WTC11 (cell line): ENCODE measurements at regions not wholly inside any gene's neighbourhood (a gene's known extent, or its start where the extent isn't known, plus 50 kb on each side); places are given as distances from the start of the nearest gene placed in this dataset.

Source experiments
- ATAC-seq: fragments of 200-7000 bp; cut with Tn5 transposase; 2 replicates; pipeline ENCODE4 v1.10.0; 2021; ENCODE audit warnings: mild to moderate bottlenecking, moderate library complexity
- CTCF ChIA-PET: fragments of 300-600 bp; sonication (Branson Sonifier 250); formaldehyde crosslinking; loops from one replicate; lab custom pipeline; 2021; ENCODE audit warnings: antibody characterized with exemption; lab: Charles Lee
- POLR2A ChIA-PET: fragments of 350-600 bp; sonication (Branson Sonifier 250); formaldehyde crosslinking; loops from one replicate; lab custom pipeline; 2021; ENCODE audit warnings: antibody characterized with exemption; lab: Charles Lee
- DNase-seq: peaks from one replicate; pipeline ENCODE4 v3.0.0; 2021; ENCODE audit warnings: low spot score
- H3K27ac Mint-ChIP-seq: 2 replicates; pipeline ENCODE4 v1.8.0; 2021; ENCODE audit warnings: mixed read lengths
- H3K27me3 Mint-ChIP-seq: 2 replicates; pipeline ENCODE4 v1.8.0; 2021; ENCODE audit warnings: low read depth, mild to moderate bottlenecking, moderate library complexity, mixed read lengths
- H3K36me3 Mint-ChIP-seq: 2 replicates; pipeline ENCODE4 v1.8.0; 2021; ENCODE audit warnings: mixed read lengths
- H3K4me1 Mint-ChIP-seq: 2 replicates; pipeline ENCODE4 v1.8.0; 2022; ENCODE audit warnings: mixed read lengths
- H3K4me3 Mint-ChIP-seq: 2 replicates; pipeline ENCODE4 v1.8.0; 2021; ENCODE audit warnings: mild to moderate bottlenecking, moderate library complexity, mixed read lengths
- H3K9me3 Mint-ChIP-seq: 2 replicates; pipeline ENCODE4 v1.8.0; 2021; ENCODE audit warnings: mixed read lengths
- ATF2 ChIP-seq: sonication (generic); formaldehyde crosslinking; IDR thresholded peaks from 2 replicates; pipeline ENCODE4 v1.8.1; 2022; ENCODE audit warnings: low read depth, missing genetic modification reagents, borderline replicate concordance
- JAZF1 ChIP-seq: fragments of 250-450 bp; sonication (Bioruptor Pico); IDR thresholded peaks from 2 replicates; pipeline ENCODE4 v1.9.0; 2021; ENCODE audit warnings: moderate library complexity, mild to moderate bottlenecking, inconsistent platforms
- NR3C1 ChIP-seq: sonication (generic); formaldehyde crosslinking; conservative IDR thresholded peaks from 2 replicates; pipeline ENCODE4 v1.8.1; 2023; ENCODE audit warnings: low read depth, mild to moderate bottlenecking, missing genetic modification reagents
- SMAD3 ChIP-seq: sonication (generic); formaldehyde crosslinking; IDR thresholded peaks from 2 replicates; pipeline ENCODE4 v1.8.0; 2022; ENCODE audit warnings: missing genetic modification reagents, mild to moderate bottlenecking, borderline replicate concordance
- SOX15 ChIP-seq: fragments of 250-450 bp; sonication (Bioruptor Pico); IDR thresholded peaks from 2 replicates; pipeline ENCODE4 v1.9.0; 2021; ENCODE audit warnings: mild to moderate bottlenecking
- TCF7 ChIP-seq: sonication (generic); formaldehyde crosslinking; IDR thresholded peaks from 2 replicates; pipeline ENCODE4 v1.8.0; 2022; ENCODE audit warnings: mild to moderate bottlenecking, low read depth, missing genetic modification reagents, moderate library complexity
- TEAD4 ChIP-seq: sonication (generic); formaldehyde crosslinking; IDR thresholded peaks from 2 replicates; pipeline ENCODE4 v1.8.0; 2022; ENCODE audit warnings: mild to moderate bottlenecking, missing genetic modification reagents
- USF2 ChIP-seq: sonication (generic); formaldehyde crosslinking; IDR thresholded peaks from 2 replicates; pipeline ENCODE4 v1.8.1; 2023; ENCODE audit warnings: mild to moderate bottlenecking, missing genetic modification reagents, moderate library complexity
- ZNF219 ChIP-seq: sonication (generic); formaldehyde crosslinking; IDR thresholded peaks from 2 replicates; pipeline ENCODE4 v1.8.0; 2023; ENCODE audit warnings: missing genetic modification reagents, mild to moderate bottlenecking, borderline replicate concordance
- TF ChIP-seq, protein P1 (sequence below): sonication (generic); formaldehyde crosslinking; IDR thresholded peaks from 2 replicates; pipeline ENCODE4 v1.8.1; 2022; ENCODE audit warnings: mild to moderate bottlenecking, missing genetic modification reagents, moderate library complexity, borderline replicate concordance
- TF ChIP-seq, protein P2 (sequence below): sonication (generic); formaldehyde crosslinking; IDR thresholded peaks from 2 replicates; pipeline ENCODE4 v1.8.1; 2023; ENCODE audit warnings: mild to moderate bottlenecking, missing genetic modification reagents
- TF ChIP-seq, protein P3 (sequence below): sonication (generic); formaldehyde crosslinking; IDR thresholded peaks from 2 replicates; pipeline ENCODE4 v1.8.1; 2023; ENCODE audit warnings: mild to moderate bottlenecking, missing genetic modification reagents, borderline replicate concordance
- TF ChIP-seq, protein P4 (sequence below): sonication (generic); formaldehyde crosslinking; IDR thresholded peaks from 2 replicates; pipeline ENCODE4 v1.8.1; 2023; ENCODE audit warnings: mild to moderate bottlenecking, moderate library complexity, missing genetic modification reagents

- peaks cover 73% of the 10 kb centered on the region for H3K9me3 Mint-ChIP-seq
- ChIA-PET POLR2A (no interaction called here), CTCF (no interaction called here)
- no peak overlapping the region for H3K4me3 Mint-ChIP-seq
- DNase-seq (no peak), ATAC-seq (no peak)
- no peak overlapping the region for H3K27ac Mint-ChIP-seq
- H3K36me3 Mint-ChIP-seq, result peaks cover 36% of the 10 kb centered on the region
- no peaks in the 10 kb centered on the region for H3K27me3 Mint-ChIP-seq
- no peaks in the 10 kb centered on the region for H3K4me1 Mint-ChIP-seq
- no peak for TF ChIP-seq ZNF219 (CRISPR knock-in tag)
- no peak for TF ChIP-seq SMAD3
- TF ChIP-seq JAZF1, result no peak
- TF ChIP-seq, protein P1, sequence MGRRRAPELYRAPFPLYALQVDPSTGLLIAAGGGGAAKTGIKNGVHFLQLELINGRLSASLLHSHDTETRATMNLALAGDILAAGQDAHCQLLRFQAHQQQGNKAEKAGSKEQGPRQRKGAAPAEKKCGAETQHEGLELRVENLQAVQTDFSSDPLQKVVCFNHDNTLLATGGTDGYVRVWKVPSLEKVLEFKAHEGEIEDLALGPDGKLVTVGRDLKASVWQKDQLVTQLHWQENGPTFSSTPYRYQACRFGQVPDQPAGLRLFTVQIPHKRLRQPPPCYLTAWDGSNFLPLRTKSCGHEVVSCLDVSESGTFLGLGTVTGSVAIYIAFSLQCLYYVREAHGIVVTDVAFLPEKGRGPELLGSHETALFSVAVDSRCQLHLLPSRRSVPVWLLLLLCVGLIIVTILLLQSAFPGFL (CRISPR knock-in tag), result no peak
- TF ChIP-seq, protein P2, sequence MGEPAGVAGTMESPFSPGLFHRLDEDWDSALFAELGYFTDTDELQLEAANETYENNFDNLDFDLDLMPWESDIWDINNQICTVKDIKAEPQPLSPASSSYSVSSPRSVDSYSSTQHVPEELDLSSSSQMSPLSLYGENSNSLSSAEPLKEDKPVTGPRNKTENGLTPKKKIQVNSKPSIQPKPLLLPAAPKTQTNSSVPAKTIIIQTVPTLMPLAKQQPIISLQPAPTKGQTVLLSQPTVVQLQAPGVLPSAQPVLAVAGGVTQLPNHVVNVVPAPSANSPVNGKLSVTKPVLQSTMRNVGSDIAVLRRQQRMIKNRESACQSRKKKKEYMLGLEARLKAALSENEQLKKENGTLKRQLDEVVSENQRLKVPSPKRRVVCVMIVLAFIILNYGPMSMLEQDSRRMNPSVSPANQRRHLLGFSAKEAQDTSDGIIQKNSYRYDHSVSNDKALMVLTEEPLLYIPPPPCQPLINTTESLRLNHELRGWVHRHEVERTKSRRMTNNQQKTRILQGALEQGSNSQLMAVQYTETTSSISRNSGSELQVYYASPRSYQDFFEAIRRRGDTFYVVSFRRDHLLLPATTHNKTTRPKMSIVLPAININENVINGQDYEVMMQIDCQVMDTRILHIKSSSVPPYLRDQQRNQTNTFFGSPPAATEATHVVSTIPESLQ (CRISPR knock-in tag), result no peak
Measured at GRCh38 chr10:3612183-3613001, 172.6 kb downstream of the KLF6 start.

- no peak for DNase-seq
- H3K27me3 Mint-ChIP-seq, result no peaks in the 10 kb centered on the region
- TF ChIP-seq TEAD4 (CRISPR knock-in tag) (no peak), ATF2 (no peak), USF2 (CRISPR knock-in tag) (no peak), SOX15 (CRISPR knock-in tag) (no peak), NR3C1 (no peak), TCF7 (CRISPR knock-in tag) (no peak)
- TF ChIP-seq, protein P3, sequence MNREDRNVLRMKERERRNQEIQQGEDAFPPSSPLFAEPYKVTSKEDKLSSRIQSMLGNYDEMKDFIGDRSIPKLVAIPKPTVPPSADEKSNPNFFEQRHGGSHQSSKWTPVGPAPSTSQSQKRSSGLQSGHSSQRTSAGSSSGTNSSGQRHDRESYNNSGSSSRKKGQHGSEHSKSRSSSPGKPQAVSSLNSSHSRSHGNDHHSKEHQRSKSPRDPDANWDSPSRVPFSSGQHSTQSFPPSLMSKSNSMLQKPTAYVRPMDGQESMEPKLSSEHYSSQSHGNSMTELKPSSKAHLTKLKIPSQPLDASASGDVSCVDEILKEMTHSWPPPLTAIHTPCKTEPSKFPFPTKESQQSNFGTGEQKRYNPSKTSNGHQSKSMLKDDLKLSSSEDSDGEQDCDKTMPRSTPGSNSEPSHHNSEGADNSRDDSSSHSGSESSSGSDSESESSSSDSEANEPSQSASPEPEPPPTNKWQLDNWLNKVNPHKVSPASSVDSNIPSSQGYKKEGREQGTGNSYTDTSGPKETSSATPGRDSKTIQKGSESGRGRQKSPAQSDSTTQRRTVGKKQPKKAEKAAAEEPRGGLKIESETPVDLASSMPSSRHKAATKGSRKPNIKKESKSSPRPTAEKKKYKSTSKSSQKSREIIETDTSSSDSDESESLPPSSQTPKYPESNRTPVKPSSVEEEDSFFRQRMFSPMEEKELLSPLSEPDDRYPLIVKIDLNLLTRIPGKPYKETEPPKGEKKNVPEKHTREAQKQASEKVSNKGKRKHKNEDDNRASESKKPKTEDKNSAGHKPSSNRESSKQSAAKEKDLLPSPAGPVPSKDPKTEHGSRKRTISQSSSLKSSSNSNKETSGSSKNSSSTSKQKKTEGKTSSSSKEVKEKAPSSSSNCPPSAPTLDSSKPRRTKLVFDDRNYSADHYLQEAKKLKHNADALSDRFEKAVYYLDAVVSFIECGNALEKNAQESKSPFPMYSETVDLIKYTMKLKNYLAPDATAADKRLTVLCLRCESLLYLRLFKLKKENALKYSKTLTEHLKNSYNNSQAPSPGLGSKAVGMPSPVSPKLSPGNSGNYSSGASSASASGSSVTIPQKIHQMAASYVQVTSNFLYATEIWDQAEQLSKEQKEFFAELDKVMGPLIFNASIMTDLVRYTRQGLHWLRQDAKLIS (CRISPR knock-in tag), result no peak
- TF ChIP-seq, protein P4, sequence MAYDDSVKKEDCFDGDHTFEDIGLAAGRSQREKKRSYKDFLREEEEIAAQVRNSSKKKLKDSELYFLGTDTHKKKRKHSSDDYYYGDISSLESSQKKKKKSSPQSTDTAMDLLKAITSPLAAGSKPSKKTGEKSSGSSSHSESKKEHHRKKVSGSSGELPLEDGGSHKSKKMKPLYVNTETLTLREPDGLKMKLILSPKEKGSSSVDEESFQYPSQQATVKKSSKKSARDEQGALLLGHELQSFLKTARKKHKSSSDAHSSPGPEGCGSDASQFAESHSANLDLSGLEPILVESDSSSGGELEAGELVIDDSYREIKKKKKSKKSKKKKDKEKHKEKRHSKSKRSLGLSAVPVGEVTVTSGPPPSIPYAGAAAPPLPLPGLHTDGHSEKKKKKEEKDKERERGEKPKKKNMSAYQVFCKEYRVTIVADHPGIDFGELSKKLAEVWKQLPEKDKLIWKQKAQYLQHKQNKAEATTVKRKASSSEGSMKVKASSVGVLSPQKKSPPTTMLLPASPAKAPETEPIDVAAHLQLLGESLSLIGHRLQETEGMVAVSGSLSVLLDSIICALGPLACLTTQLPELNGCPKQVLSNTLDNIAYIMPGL (CRISPR knock-in tag), result no peak
- TF ChIP-seq, protein P2 (CRISPR knock-in tag), result no peak
- ChIA-PET CTCF (no interaction called here), POLR2A (no interaction called here)
- H3K9me3 Mint-ChIP-seq, result peaks cover 66% of the 10 kb centered on the region
- no peak overlapping the region for H3K4me3 Mint-ChIP-seq
- H3K4me1 Mint-ChIP-seq, result no peaks in the 10 kb centered on the region
- ATAC-seq, result no peak
- no peak overlapping the region for H3K27ac Mint-ChIP-seq
- H3K36me3 Mint-ChIP-seq, result peaks cover 21% of the 10 kb centered on the region
Measured at GRCh38 chr10:3606309-3606708, 178.7 kb downstream of the KLF6 start.
